ENCODE measurements at regions not wholly inside any gene's neighbourhood (a gene's known extent, or its start where the extent isn't known, plus 50 kb on each side); places are given as distances from the start of the nearest gene placed in this dataset.

DNA sequence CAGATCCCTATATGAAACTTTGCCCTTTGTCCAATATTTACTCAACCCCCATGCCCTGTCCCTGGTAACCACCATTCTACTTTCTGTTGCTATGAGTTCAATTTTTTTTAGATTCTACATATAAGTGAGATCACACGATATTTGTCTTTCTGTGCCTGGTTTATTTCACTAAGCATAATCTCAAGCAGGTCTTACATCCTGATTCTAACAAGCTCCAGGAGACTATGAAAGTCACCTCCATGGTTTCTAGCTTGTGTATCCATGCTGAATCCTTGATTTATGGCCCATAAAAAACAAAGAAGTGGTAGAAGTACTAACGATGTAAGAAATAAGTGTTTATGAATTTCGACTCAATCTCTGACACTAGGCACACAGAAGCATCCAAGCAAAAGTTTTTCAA lies 68.0 kb downstream of the OR5AK2 start:
- TF ChIP-seq, protein P1, sequence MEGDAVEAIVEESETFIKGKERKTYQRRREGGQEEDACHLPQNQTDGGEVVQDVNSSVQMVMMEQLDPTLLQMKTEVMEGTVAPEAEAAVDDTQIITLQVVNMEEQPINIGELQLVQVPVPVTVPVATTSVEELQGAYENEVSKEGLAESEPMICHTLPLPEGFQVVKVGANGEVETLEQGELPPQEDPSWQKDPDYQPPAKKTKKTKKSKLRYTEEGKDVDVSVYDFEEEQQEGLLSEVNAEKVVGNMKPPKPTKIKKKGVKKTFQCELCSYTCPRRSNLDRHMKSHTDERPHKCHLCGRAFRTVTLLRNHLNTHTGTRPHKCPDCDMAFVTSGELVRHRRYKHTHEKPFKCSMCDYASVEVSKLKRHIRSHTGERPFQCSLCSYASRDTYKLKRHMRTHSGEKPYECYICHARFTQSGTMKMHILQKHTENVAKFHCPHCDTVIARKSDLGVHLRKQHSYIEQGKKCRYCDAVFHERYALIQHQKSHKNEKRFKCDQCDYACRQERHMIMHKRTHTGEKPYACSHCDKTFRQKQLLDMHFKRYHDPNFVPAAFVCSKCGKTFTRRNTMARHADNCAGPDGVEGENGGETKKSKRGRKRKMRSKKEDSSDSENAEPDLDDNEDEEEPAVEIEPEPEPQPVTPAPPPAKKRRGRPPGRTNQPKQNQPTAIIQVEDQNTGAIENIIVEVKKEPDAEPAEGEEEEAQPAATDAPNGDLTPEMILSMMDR (conservative IDR thresholded peaks at IDR 0.05 in 1 of 2, IDR thresholded peaks at IDR 0.05 in 1 of 2; ENCODE audit: low read depth in 1 of 2, low read length in 2 of 2), result no peak
- no peak for TF ChIP-seq EZH2 (IDR thresholded peaks at IDR 0.05; ENCODE audit: low read length, missing control alignments)
